OCI-LY1 (cell line): ENCODE measurements at regions not wholly inside any gene's neighbourhood (a gene's known extent, or its start where the extent isn't known, plus 50 kb on each side); places are given as distances from the start of the nearest gene placed in this dataset.

Experiments
- CTCF ChIP-seq: fragments of 200-600 bp; sonication (generic), shearing (Covaris generic); IDR thresholded peaks from 2 replicates; pipeline ENCODE4 v1.5.1; 2017; ENCODE audit warnings: mild to moderate bottlenecking, antibody characterized with exemption, low read length, moderate library complexity, mixed read lengths
- EZH2 ChIP-seq: fragments of 200-600 bp; sonication (generic), shearing (Covaris generic); IDR thresholded peaks from 2 replicates; pipeline ENCODE4 v1.8.0; 2017; ENCODE audit warnings: borderline replicate concordance, mixed run types, mild to moderate bottlenecking, antibody characterized with exemption, low read length, moderate library complexity, mixed read lengths

- TF ChIP-seq CTCF: peak; percentile 95
- TF ChIP-seq EZH2: no peak
Observed at GRCh38 chr13:65638572-65639168, 1591.5 kb downstream of the PCDH9 start.
